Lower leg skin (tissue), 4 donors: ENCODE measurements at regions not wholly inside any gene's neighbourhood (a gene's known extent, or its start where the extent isn't known, plus 50 kb on each side); places are given as distances from the start of the nearest gene placed in this dataset.

Experiments
- DNase-seq, 2 donors: peaks; one replicate each; pipeline ENCODE4 v3.0.0-alpha.2; 2019; ENCODE audit warnings: low spot score in 2 of 2
- H3K4me3 ChIP-seq: fragments of 200-600 bp; sonication (generic); 2 replicates; pipeline ENCODE4 v1.5.1; 2017; ENCODE audit warnings: mild to moderate bottlenecking, low read depth; ENCODE audit not compliant: poor library complexity, severe bottlenecking
- POLR2A ChIP-seq, 2 donors: fragments of 450-650 bp; IDR thresholded peaks; one replicate each; pipeline ENCODE4 v1.6.1; 2016 to 2017; ENCODE audit warnings: antibody characterized with exemption in 2 of 2, mild to moderate bottlenecking in 1 of 2, moderate library complexity in 1 of 2
- WGBS, 2 donors: methylation state at CpG; one replicate each; pipeline ENCODE4 v1.1.5; 2018; 5-methylcytosine and 5-hydroxymethylcytosine counted together
- intact Hi-C: fragments of 100-400 bp; cut with DNase I; formaldehyde crosslinking; loops from one replicate; pipeline ENCODE4 v1.15.0; 2023; ENCODE audit warnings: low total_unique reads
- TF ChIP-seq, protein P1 (sequence below), 3 donors: fragments of 450-650 bp; IDR thresholded peaks; one replicate each; pipeline ENCODE4 v1.5.1; 2016; ENCODE audit warnings: antibody characterized with exemption in 3 of 3, mild to moderate bottlenecking in 3 of 3, moderate library complexity in 2 of 3

- DNase-seq = no peak
- WGBS, 2 donors = 75 to 76% methylated on average over 6 of the region's 6 CpGs
- H3K4me3 ChIP-seq = no peak overlapping the region
- intact Hi-C loops = no loop called here
- TF ChIP-seq POLR2A (IDR thresholded peaks at IDR 0.05) = no peak
- TF ChIP-seq, protein P1, sequence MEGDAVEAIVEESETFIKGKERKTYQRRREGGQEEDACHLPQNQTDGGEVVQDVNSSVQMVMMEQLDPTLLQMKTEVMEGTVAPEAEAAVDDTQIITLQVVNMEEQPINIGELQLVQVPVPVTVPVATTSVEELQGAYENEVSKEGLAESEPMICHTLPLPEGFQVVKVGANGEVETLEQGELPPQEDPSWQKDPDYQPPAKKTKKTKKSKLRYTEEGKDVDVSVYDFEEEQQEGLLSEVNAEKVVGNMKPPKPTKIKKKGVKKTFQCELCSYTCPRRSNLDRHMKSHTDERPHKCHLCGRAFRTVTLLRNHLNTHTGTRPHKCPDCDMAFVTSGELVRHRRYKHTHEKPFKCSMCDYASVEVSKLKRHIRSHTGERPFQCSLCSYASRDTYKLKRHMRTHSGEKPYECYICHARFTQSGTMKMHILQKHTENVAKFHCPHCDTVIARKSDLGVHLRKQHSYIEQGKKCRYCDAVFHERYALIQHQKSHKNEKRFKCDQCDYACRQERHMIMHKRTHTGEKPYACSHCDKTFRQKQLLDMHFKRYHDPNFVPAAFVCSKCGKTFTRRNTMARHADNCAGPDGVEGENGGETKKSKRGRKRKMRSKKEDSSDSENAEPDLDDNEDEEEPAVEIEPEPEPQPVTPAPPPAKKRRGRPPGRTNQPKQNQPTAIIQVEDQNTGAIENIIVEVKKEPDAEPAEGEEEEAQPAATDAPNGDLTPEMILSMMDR (IDR thresholded peaks at IDR 0.05) = no peak
Observed at GRCh38 chr12:47302111-47302671, 222.4 kb upstream of the AMIGO2 start.

DNA sequence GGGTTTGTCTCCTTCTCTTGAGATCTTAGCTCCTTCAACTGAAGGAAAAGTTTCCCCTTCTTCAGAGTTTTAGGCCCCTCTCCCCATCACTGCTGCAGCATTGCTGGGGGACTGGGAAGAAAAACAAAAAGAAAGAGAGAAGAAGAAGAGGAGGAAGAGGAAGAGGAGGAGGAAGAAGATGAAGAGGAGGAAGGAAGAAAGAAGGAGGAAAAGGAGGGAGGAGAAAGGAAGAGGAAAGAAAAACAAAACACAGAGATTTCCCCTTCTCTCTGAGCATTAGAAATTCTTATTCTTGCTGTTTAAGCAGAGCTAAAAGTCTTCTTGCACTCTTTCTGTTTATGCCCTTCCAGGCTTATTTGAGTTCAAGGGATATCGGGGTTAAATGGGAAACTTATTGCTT, 219.8 kb upstream of the AMIGO2 start:
- WGBS, 2 donors = 63 to 80% methylated on average over 1 of the region's 1 CpG
- intact Hi-C loops = no loop called here
- TF ChIP-seq POLR2A (IDR thresholded peaks at IDR 0.05) = no peak
- TF ChIP-seq, protein P1 (IDR thresholded peaks at IDR 0.05) = no peak
- H3K4me3 ChIP-seq = no peak overlapping the region
- DNase-seq = no peak

DNA sequence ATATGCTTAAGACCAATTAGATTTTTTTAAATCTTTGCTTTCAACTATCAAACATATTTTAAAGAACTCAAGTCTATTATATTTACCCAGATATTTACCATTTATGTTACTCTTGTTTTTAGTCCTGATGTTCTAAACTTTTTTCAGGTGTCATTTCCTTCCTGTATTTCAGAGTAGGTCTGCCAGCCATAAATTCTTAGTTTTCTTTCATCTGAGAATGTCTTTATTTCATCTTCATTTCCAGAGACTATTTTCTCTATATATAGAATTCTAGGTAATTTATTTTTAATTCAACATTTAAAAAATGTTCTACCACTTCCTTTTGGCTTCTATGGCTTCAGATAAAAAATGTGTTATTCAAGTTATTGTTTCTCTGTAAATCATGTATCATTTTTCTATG, 218.2 kb upstream of the AMIGO2 start:
- TF ChIP-seq POLR2A (IDR thresholded peaks at IDR 0.05) = no peak
- TF ChIP-seq, protein P1 (IDR thresholded peaks at IDR 0.05) = no peak
- no peak overlapping the region for H3K4me3 ChIP-seq
- DNase-seq = no peak
- intact Hi-C loops = no loop called here

GRCh38 chr12:47296828-47297227, 217.1 kb upstream of the AMIGO2 start:
- TF ChIP-seq, protein P1 (IDR thresholded peaks at IDR 0.05) = no peak
- no peak for TF ChIP-seq POLR2A (IDR thresholded peaks at IDR 0.05)

DNA sequence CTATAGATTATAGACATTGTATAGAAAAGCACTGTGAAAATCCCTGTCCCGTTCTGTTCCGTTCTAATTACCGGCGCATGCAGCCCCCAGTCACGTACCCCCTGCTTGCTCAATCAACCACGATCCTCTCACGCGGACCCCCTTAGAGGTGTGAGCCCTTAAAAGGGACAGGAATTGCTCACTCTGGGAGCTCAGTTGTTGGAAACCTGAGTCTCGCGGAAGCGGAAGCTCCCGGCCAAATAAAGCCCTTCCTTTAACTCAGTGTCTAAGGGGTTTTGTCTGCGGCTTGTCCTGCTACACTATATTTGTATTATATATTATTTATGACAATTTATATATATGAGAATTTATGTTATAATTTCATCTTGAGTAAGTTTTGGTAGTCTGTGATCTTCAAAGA, 213.6 kb upstream of the AMIGO2 start:
- no peak overlapping the region for H3K4me3 ChIP-seq
- no peak for TF ChIP-seq POLR2A (IDR thresholded peaks at IDR 0.05)
- TF ChIP-seq, protein P1 (IDR thresholded peaks at IDR 0.05) = no peak
- intact Hi-C loops = no loop called here
- no peak for DNase-seq
- WGBS, 2 donors = 93 to 96% methylated on average over 13 of the region's 13 CpGs

More at GRCh38 chr12:47296828-47297227, 217.1 kb upstream of the AMIGO2 start:
- H3K4me3 ChIP-seq = no peak overlapping the region
- intact Hi-C loops = no loop called here
- no peak for DNase-seq

GRCh38 chr12:47286676-47287075, 206.9 kb upstream of the AMIGO2 start:
- no peak for DNase-seq
- intact Hi-C loops = no loop called here
- WGBS, 2 donors = 80 to 85% methylated on average over 3 of the region's 3 CpGs

More at GRCh38 chr12:47286676-47287075, 206.9 kb upstream of the AMIGO2 start:
- TF ChIP-seq POLR2A (IDR thresholded peaks at IDR 0.05) = no peak
- TF ChIP-seq, protein P1 (IDR thresholded peaks at IDR 0.05) = no peak
- no peak overlapping the region for H3K4me3 ChIP-seq
